ENCODE measurements at regions not wholly inside any gene's neighbourhood (a gene's known extent, or its start where the extent isn't known, plus 50 kb on each side); places are given as distances from the start of the nearest gene placed in this dataset.

DNA sequence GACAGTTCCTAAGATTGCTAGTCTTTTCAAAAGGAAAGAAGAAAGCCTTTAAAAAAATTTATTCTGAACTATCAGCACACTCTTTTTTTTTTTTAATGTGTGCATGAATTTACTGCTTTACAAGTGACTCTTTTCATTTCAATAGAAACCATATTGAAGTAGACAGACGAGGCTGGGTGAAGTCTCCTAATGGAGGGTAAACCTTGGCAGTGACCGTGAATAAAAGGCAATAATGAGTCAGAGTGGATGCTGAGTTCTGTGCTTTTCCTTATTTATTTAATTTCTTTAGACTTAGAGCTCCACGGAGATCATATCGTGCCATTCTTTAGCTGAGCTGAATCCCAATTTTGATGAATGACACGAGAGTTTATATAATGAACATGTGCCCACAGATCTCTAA lies 196.9 kb downstream of the PRL start:
- Histone ChIP-seq H3K4me3 (ENCODE audit: low read length, poor library complexity, severe bottlenecking) (no peak overlapping the region), H2AFZ (ENCODE audit: low read length) (no peak overlapping the region), H3K4me1 (ENCODE audit: insufficient read depth, low read length, poor library complexity, severe bottlenecking) (peaks cover 33% of the 10 kb centered on the region), H3K36me3 (ENCODE audit: insufficient read depth, low read length) (peaks cover 19% of the 10 kb centered on the region), H4K20me1 (ENCODE audit: insufficient read depth, low read length, poor library complexity, severe bottlenecking) (no peaks in the 10 kb centered on the region), H3F3A (ENCODE audit: low read depth) (no peaks in the 10 kb centered on the region), H3K79me2 (ENCODE audit: insufficient read depth, low read length) (peaks cover 4% of the 10 kb centered on the region; the same call in 1 of the 2 replicates), H3K9ac (ENCODE audit: low read depth, low read length, poor library complexity, severe bottlenecking) (no peak overlapping the region), H3K9me3 (ENCODE audit: insufficient read depth, low read depth, low read length) (no peaks in the 10 kb centered on the region), H3K9me2 (replicated peaks; ENCODE audit: low read depth, low read length) (no peaks in the 10 kb centered on the region), H3K4me2 (ENCODE audit: low read depth, low read length, poor library complexity, severe bottlenecking) (no peak overlapping the region), H3K27me3 (ENCODE audit: insufficient read depth, low read length, poor library complexity, severe bottlenecking) (no peaks in the 10 kb centered on the region)
- TF ChIP-seq, protein P1, sequence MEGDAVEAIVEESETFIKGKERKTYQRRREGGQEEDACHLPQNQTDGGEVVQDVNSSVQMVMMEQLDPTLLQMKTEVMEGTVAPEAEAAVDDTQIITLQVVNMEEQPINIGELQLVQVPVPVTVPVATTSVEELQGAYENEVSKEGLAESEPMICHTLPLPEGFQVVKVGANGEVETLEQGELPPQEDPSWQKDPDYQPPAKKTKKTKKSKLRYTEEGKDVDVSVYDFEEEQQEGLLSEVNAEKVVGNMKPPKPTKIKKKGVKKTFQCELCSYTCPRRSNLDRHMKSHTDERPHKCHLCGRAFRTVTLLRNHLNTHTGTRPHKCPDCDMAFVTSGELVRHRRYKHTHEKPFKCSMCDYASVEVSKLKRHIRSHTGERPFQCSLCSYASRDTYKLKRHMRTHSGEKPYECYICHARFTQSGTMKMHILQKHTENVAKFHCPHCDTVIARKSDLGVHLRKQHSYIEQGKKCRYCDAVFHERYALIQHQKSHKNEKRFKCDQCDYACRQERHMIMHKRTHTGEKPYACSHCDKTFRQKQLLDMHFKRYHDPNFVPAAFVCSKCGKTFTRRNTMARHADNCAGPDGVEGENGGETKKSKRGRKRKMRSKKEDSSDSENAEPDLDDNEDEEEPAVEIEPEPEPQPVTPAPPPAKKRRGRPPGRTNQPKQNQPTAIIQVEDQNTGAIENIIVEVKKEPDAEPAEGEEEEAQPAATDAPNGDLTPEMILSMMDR (conservative IDR thresholded peaks at IDR 0.05; ENCODE audit: low read length): no peak
- no peak for TF ChIP-seq EZH2phosphoT487 (IDR thresholded peaks at IDR 0.05; ENCODE audit: borderline replicate concordance)

DNA sequence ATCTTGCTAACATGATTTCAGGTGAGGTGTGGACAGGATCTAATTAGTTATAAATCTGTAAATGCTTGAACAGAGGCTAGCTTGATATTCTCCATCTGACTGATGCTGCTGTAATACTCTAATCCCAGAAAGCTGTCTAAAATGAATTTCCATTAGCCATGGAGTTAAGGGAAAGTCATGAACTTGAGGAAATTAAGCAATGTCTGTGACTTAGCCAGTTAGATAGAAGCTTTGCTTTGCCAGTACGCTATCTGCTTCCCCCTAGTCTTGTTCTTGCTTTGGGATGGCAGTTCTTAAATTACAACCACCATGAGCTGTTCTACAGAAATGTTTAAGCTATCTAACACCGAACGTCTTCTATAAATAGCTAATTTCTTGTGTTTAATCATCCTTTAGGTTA lies 195.7 kb downstream of the PRL start:
- H3K9me3 ChIP-seq (ENCODE audit: insufficient read depth, low read depth, low read length): no peaks in the 10 kb centered on the region
- H4K20me1 ChIP-seq (ENCODE audit: insufficient read depth, low read length, poor library complexity, severe bottlenecking): no peaks in the 10 kb centered on the region
- H3K9me2 ChIP-seq (replicated peaks; ENCODE audit: low read depth, low read length): no peaks in the 10 kb centered on the region
- H3K4me2 ChIP-seq (ENCODE audit: low read depth, low read length, poor library complexity, severe bottlenecking): no peak overlapping the region
- H3K36me3 ChIP-seq (ENCODE audit: insufficient read depth, low read length): peaks cover 17% of the 10 kb centered on the region
- no peak overlapping the region for H2AFZ ChIP-seq (ENCODE audit: low read length)
- H3K4me1 ChIP-seq (ENCODE audit: insufficient read depth, low read length, poor library complexity, severe bottlenecking): peaks cover 22% of the 10 kb centered on the region
- H3K4me3 ChIP-seq (ENCODE audit: low read length, poor library complexity, severe bottlenecking): no peak overlapping the region
- peaks cover 4% of the 10 kb centered on the region; the same call in 1 of the 2 replicates for H3K79me2 ChIP-seq (ENCODE audit: insufficient read depth, low read length)
- TF ChIP-seq, protein P1 (conservative IDR thresholded peaks at IDR 0.05; ENCODE audit: low read length): no peak
- TF ChIP-seq EZH2phosphoT487 (IDR thresholded peaks at IDR 0.05; ENCODE audit: borderline replicate concordance): no peak
- no peaks in the 10 kb centered on the region for H3K27me3 ChIP-seq (ENCODE audit: insufficient read depth, low read length, poor library complexity, severe bottlenecking)
- H3F3A ChIP-seq (ENCODE audit: low read depth): no peaks in the 10 kb centered on the region; the same call in 1 of the 2 replicates
- H3K9ac ChIP-seq (ENCODE audit: low read depth, low read length, poor library complexity, severe bottlenecking): no peak overlapping the region

- TF ChIP-seq EZH2phosphoT487 (IDR thresholded peaks at IDR 0.05; ENCODE audit: borderline replicate concordance): no peak
- TF ChIP-seq, protein P1 (conservative IDR thresholded peaks at IDR 0.05; ENCODE audit: low read length): no peak
- Histone ChIP-seq H3K27me3 (ENCODE audit: insufficient read depth, low read length, poor library complexity, severe bottlenecking) (no peaks in the 10 kb centered on the region), H3K4me3 (ENCODE audit: low read length, poor library complexity, severe bottlenecking) (no peak overlapping the region), H4K20me1 (ENCODE audit: insufficient read depth, low read length, poor library complexity, severe bottlenecking) (no peaks in the 10 kb centered on the region), H3K4me2 (ENCODE audit: low read depth, low read length, poor library complexity, severe bottlenecking) (no peak overlapping the region), H3K36me3 (ENCODE audit: insufficient read depth, low read length) (peaks cover 17% of the 10 kb centered on the region), H3K9me2 (replicated peaks; ENCODE audit: low read depth, low read length) (no peaks in the 10 kb centered on the region), H2AFZ (ENCODE audit: low read length) (no peak overlapping the region), H3K9me3 (ENCODE audit: insufficient read depth, low read depth, low read length) (no peaks in the 10 kb centered on the region), H3K79me2 (ENCODE audit: insufficient read depth, low read length) (peaks cover 3% of the 10 kb centered on the region; the same call in 1 of the 2 replicates), H3F3A (ENCODE audit: low read depth) (no peaks in the 10 kb centered on the region; the same call in 1 of the 2 replicates), H3K9ac (ENCODE audit: low read depth, low read length, poor library complexity, severe bottlenecking) (no peak overlapping the region), H3K4me1 (ENCODE audit: insufficient read depth, low read length, poor library complexity, severe bottlenecking) (peaks cover 14% of the 10 kb centered on the region)
These were observed 194.2 kb downstream of the PRL start for GRCh38 chr6:22102671-22103070.

Data from Loucy (cell line).